ENCODE measurements at regions not wholly inside any gene's neighbourhood (a gene's known extent, or its start where the extent isn't known, plus 50 kb on each side); places are given as distances from the start of the nearest gene placed in this dataset.

- ChIA-PET CTCF (no interaction called here), POLR2A (no interaction called here)
- peaks cover 0 to 4% (median 0%) of the 10 kb centered on the region in 11 donors for H3K9me3 Mint-ChIP-seq
- Histone ChIP-seq H3K36me3 (ENCODE audit: control insufficient read depth in 2 of 3, insufficient read depth in 3 of 3, low read length in 3 of 3) (no peaks in the 10 kb centered on the region), H3K4me3 (ENCODE audit: low read length) (no peak overlapping the region), H3K27ac (ENCODE audit: low read depth, low read length) (no peak overlapping the region), H3K27me3 (ENCODE audit: control insufficient read depth in 2 of 2, insufficient read depth in 2 of 2, low read length in 2 of 2) (no peaks in the 10 kb centered on the region), H3K4me1 (ENCODE audit: control insufficient read depth in 2 of 2, insufficient read depth in 2 of 2, low read length in 2 of 2) (no peaks in the 10 kb centered on the region), H3K9me3 (ENCODE audit: control insufficient read depth in 2 of 3, low read length in 3 of 3) (no peaks in the 10 kb centered on the region)
- ATAC-seq = no peak
- peaks cover 0 to 12% (median 10%) of the 10 kb centered on the region in 5 donors for H3K27me3 Mint-ChIP-seq
- intact Hi-C loops (cut with micrococcal nuclease) = no loop called here
- no peaks in the 10 kb centered on the region for H3K36me3 Mint-ChIP-seq
- no peak overlapping the region for H3K4me3 Mint-ChIP-seq
- no peaks in the 10 kb centered on the region for H3K4me1 Mint-ChIP-seq
- no peak overlapping the region for H3K27ac Mint-ChIP-seq
- no peak for DNase-seq
Measured at GRCh38 chr4:11735651-11736050, 307.0 kb upstream of the HS3ST1 start.

- Histone ChIP-seq H3K36me3 (ENCODE audit: control insufficient read depth in 2 of 3, insufficient read depth in 3 of 3, low read length in 3 of 3) (no peaks in the 10 kb centered on the region), H3K4me1 (ENCODE audit: control insufficient read depth in 2 of 2, insufficient read depth in 2 of 2, low read length in 2 of 2) (no peaks in the 10 kb centered on the region), H3K9me3 (ENCODE audit: control insufficient read depth in 2 of 3, low read length in 3 of 3) (no peaks in the 10 kb centered on the region), H3K27ac (ENCODE audit: low read depth, low read length) (no peak overlapping the region), H3K27me3 (ENCODE audit: control insufficient read depth in 2 of 2, insufficient read depth in 2 of 2, low read length in 2 of 2) (no peaks in the 10 kb centered on the region), H3K4me3 (ENCODE audit: low read length) (no peak overlapping the region)
- H3K27ac Mint-ChIP-seq = no peak overlapping the region
- no peak overlapping the region for H3K4me3 Mint-ChIP-seq
- DNase-seq = no peak
- ChIA-PET CTCF (no interaction called here), POLR2A (no interaction called here)
- H3K36me3 Mint-ChIP-seq = no peaks in the 10 kb centered on the region
- intact Hi-C loops (cut with micrococcal nuclease) = no loop called here
- H3K4me1 Mint-ChIP-seq = no peaks in the 10 kb centered on the region
- H3K9me3 Mint-ChIP-seq = peaks cover 0 to 3% (median 0%) of the 10 kb centered on the region in 11 donors
- ATAC-seq = no peak
- H3K27me3 Mint-ChIP-seq = peaks cover 0 to 2% (median 0%) of the 10 kb centered on the region in 5 donors
Measured at GRCh38 chr4:11732155-11732554, 303.5 kb upstream of the HS3ST1 start.

GRCh38 chr4:11730545-11730944, 301.9 kb upstream of the HS3ST1 start:
- no peak for DNase-seq
- Mint-ChIP-seq H3K4me3 (no peak overlapping the region), H3K27ac (no peak overlapping the region), H3K9me3 (peaks cover 0 to 2% (median 0%) of the 10 kb centered on the region in 11 donors), H3K36me3 (no peaks in the 10 kb centered on the region), H3K4me1 (no peaks in the 10 kb centered on the region), H3K27me3 (peaks cover 0 to 6% (median 0%) of the 10 kb centered on the region in 5 donors)
- no peak for ATAC-seq
- Histone ChIP-seq H3K36me3 (ENCODE audit: control insufficient read depth in 2 of 3, insufficient read depth in 3 of 3, low read length in 3 of 3) (no peaks in the 10 kb centered on the region), H3K27ac (ENCODE audit: low read depth, low read length) (no peak overlapping the region), H3K27me3 (ENCODE audit: control insufficient read depth in 2 of 2, insufficient read depth in 2 of 2, low read length in 2 of 2) (no peaks in the 10 kb centered on the region), H3K9me3 (ENCODE audit: control insufficient read depth in 2 of 3, low read length in 3 of 3) (no peaks in the 10 kb centered on the region), H3K4me3 (ENCODE audit: low read length) (no peak overlapping the region), H3K4me1 (ENCODE audit: control insufficient read depth in 2 of 2, insufficient read depth in 2 of 2, low read length in 2 of 2) (no peaks in the 10 kb centered on the region)
- CTCF ChIA-PET = no interaction called here
- POLR2A ChIA-PET = no interaction called here
- intact Hi-C loops (cut with micrococcal nuclease) = no loop called here

GRCh38 chr4:11729548-11729947, 300.9 kb upstream of the HS3ST1 start:
- H3K4me1 ChIP-seq (ENCODE audit: control insufficient read depth in 2 of 2, insufficient read depth in 2 of 2, low read length in 2 of 2) = no peaks in the 10 kb centered on the region
- no peaks in the 10 kb centered on the region for H3K36me3 Mint-ChIP-seq
- H3K27me3 ChIP-seq (ENCODE audit: control insufficient read depth in 2 of 2, insufficient read depth in 2 of 2, low read length in 2 of 2) = no peaks in the 10 kb centered on the region
- no peaks in the 10 kb centered on the region for H3K36me3 ChIP-seq (ENCODE audit: control insufficient read depth in 2 of 3, insufficient read depth in 3 of 3, low read length in 3 of 3)
- ATAC-seq (no peak), DNase-seq (no peak)
- no peaks in the 10 kb centered on the region for H3K4me1 Mint-ChIP-seq
- intact Hi-C loops (cut with micrococcal nuclease) = loop anchor here in 1 of 2 donors (10.0 kb wide), 1 partner anchor 1145 kb away; no protein-coding TSS in a partner anchor
- peaks cover 0 to 2% (median 0%) of the 10 kb centered on the region in 11 donors for H3K9me3 Mint-ChIP-seq
- H3K9me3 ChIP-seq (ENCODE audit: control insufficient read depth in 2 of 3, low read length in 3 of 3) = no peaks in the 10 kb centered on the region
- no peak overlapping the region for H3K4me3 ChIP-seq (ENCODE audit: low read length)
- no peak overlapping the region for H3K27ac Mint-ChIP-seq
- H3K27ac ChIP-seq (ENCODE audit: low read depth, low read length) = no peak overlapping the region
- no peak overlapping the region for H3K4me3 Mint-ChIP-seq
- H3K27me3 Mint-ChIP-seq = peaks cover 0 to 6% (median 0%) of the 10 kb centered on the region in 5 donors
- ChIA-PET POLR2A (no interaction called here), CTCF (no interaction called here)

GRCh38 chr4:11727903-11728564, 299.3 kb upstream of the HS3ST1 start:
- Histone ChIP-seq H3K9me3 (ENCODE audit: control insufficient read depth in 2 of 3, low read length in 3 of 3) (no peaks in the 10 kb centered on the region), H3K36me3 (ENCODE audit: control insufficient read depth in 2 of 3, insufficient read depth in 3 of 3, low read length in 3 of 3) (no peaks in the 10 kb centered on the region), H3K4me1 (ENCODE audit: control insufficient read depth in 2 of 2, insufficient read depth in 2 of 2, low read length in 2 of 2) (no peaks in the 10 kb centered on the region), H3K4me3 (ENCODE audit: low read length) (no peak overlapping the region), H3K27me3 (ENCODE audit: control insufficient read depth in 2 of 2, insufficient read depth in 2 of 2, low read length in 2 of 2) (no peaks in the 10 kb centered on the region), H3K27ac (ENCODE audit: low read depth, low read length) (no peak overlapping the region)
- POLR2A ChIA-PET = no interaction called here
- CTCF ChIA-PET = no interaction called here
- no peak for DNase-seq
- peaks cover 0 to 2% (median 0%) of the 10 kb centered on the region in 11 donors for H3K9me3 Mint-ChIP-seq
- no peaks in the 10 kb centered on the region for H3K36me3 Mint-ChIP-seq
- no peaks in the 10 kb centered on the region for H3K4me1 Mint-ChIP-seq
- no peak overlapping the region for H3K27ac Mint-ChIP-seq
- ATAC-seq = no peak
- intact Hi-C loops (cut with micrococcal nuclease) = loop anchor here in 1 of 2 donors (10.0 kb wide), 1 partner anchor 1143 kb away; no protein-coding TSS in a partner anchor
- H3K27me3 Mint-ChIP-seq = peaks cover 0 to 6% (median 4%) of the 10 kb centered on the region in 5 donors
- H3K4me3 Mint-ChIP-seq = no peak overlapping the region

GRCh38 chr4:11724731-11725130, 296.0 kb upstream of the HS3ST1 start:
- Mint-ChIP-seq H3K4me3 (no peak overlapping the region), H3K27me3 (peaks cover 0 to 9% (median 4%) of the 10 kb centered on the region in 5 donors), H3K27ac (no peak overlapping the region), H3K36me3 (no peaks in the 10 kb centered on the region), H3K9me3 (no peaks in the 10 kb centered on the region), H3K4me1 (no peaks in the 10 kb centered on the region)
- Histone ChIP-seq H3K9me3 (ENCODE audit: control insufficient read depth in 2 of 3, low read length in 3 of 3) (no peaks in the 10 kb centered on the region), H3K27ac (ENCODE audit: low read depth, low read length) (no peak overlapping the region), H3K4me3 (ENCODE audit: low read length) (no peak overlapping the region), H3K27me3 (ENCODE audit: control insufficient read depth in 2 of 2, insufficient read depth in 2 of 2, low read length in 2 of 2) (no peaks in the 10 kb centered on the region), H3K36me3 (ENCODE audit: control insufficient read depth in 2 of 3, insufficient read depth in 3 of 3, low read length in 3 of 3) (no peaks in the 10 kb centered on the region), H3K4me1 (ENCODE audit: control insufficient read depth in 2 of 2, insufficient read depth in 2 of 2, low read length in 2 of 2) (no peaks in the 10 kb centered on the region)
- ChIA-PET POLR2A (no interaction called here), CTCF (no interaction called here)
- intact Hi-C loops (cut with micrococcal nuclease) = loop anchor here in 1 of 2 donors (10.0 kb wide), 1 partner anchor 1140 kb away; no protein-coding TSS in a partner anchor
- ATAC-seq = no peak
- no peak for DNase-seq

- Mint-ChIP-seq H3K4me3 (no peak overlapping the region), H3K36me3 (peaks cover 0 to 4% (median 0%) of the 10 kb centered on the region in 5 donors), H3K27ac (no peak overlapping the region), H3K4me1 (no peaks in the 10 kb centered on the region), H3K9me3 (peaks cover 0 to 3% (median 0%) of the 10 kb centered on the region in 11 donors), H3K27me3 (peaks cover 0 to 27% (median 4%) of the 10 kb centered on the region in 5 donors)
- Histone ChIP-seq H3K27me3 (ENCODE audit: control insufficient read depth in 2 of 2, insufficient read depth in 2 of 2, low read length in 2 of 2) (no peaks in the 10 kb centered on the region), H3K4me1 (ENCODE audit: control insufficient read depth in 2 of 2, insufficient read depth in 2 of 2, low read length in 2 of 2) (no peaks in the 10 kb centered on the region), H3K27ac (ENCODE audit: low read depth, low read length) (no peak overlapping the region), H3K36me3 (ENCODE audit: control insufficient read depth in 2 of 3, insufficient read depth in 3 of 3, low read length in 3 of 3) (no peaks in the 10 kb centered on the region), H3K4me3 (ENCODE audit: low read length) (no peak overlapping the region), H3K9me3 (ENCODE audit: control insufficient read depth in 2 of 3, low read length in 3 of 3) (no peaks in the 10 kb centered on the region)
- ATAC-seq = no peak
- intact Hi-C loops (cut with micrococcal nuclease) = loop anchor here in 1 of 2 donors (10.0 kb wide), 1 partner anchor 1137 kb away; no protein-coding TSS in a partner anchor
- CTCF ChIA-PET = no interaction called here
- POLR2A ChIA-PET = no interaction called here
- no peak for DNase-seq
Measured at GRCh38 chr4:11722223-11722622, 293.5 kb upstream of the HS3ST1 start.

All from naive thymus-derived CD4-positive, alpha-beta T cell (primary cell).